H9 (cell line): ENCODE measurements at regions not wholly inside any gene's neighbourhood (a gene's known extent, or its start where the extent isn't known, plus 50 kb on each side); places are given as distances from the start of the nearest gene placed in this dataset.

ENCODE experiments used
- DNase-seq: peaks from one replicate; pipeline ENCODE4 v3.0.0-alpha.2; 2017
- H2AFZ ChIP-seq: one replicate; pipeline ENCODE4 v1.6.1; 2013; ENCODE audit warnings: mild to moderate bottlenecking, low read length, control low read depth, moderate library complexity
- H2AK5ac ChIP-seq: 2 replicates; pipeline ENCODE4 v1.6.1; 2013; ENCODE audit warnings: low read length, control low read depth, mixed read lengths; ENCODE audit not compliant: insufficient read length
- H2BK120ac ChIP-seq: one replicate; pipeline ENCODE4 v1.6.1; 2013; ENCODE audit warnings: low read depth, mild to moderate bottlenecking, low read length, control low read depth, inconsistent platforms; ENCODE audit not compliant: poor library complexity, severe bottlenecking
- H2BK12ac ChIP-seq: 2 replicates; pipeline ENCODE4 v1.6.1; 2013; ENCODE audit warnings: low read length, control low read depth, mixed read lengths, low read depth; ENCODE audit not compliant: insufficient read length
- H2BK15ac ChIP-seq: 2 replicates; pipeline ENCODE4 v1.6.1; 2013; ENCODE audit warnings: low read depth, low read length, control low read depth
- H2BK20ac ChIP-seq: one replicate; pipeline ENCODE4 v1.6.1; 2013; ENCODE audit warnings: low read depth, mild to moderate bottlenecking, low read length, control low read depth, inconsistent platforms; ENCODE audit not compliant: poor library complexity, severe bottlenecking
- H2BK5ac ChIP-seq: 2 replicates; pipeline ENCODE4 v1.6.1; 2013; ENCODE audit warnings: low read length, control low read depth, mixed read lengths; ENCODE audit not compliant: insufficient read length
- H3K14ac ChIP-seq: 2 replicates; pipeline ENCODE4 v1.6.1; 2013; ENCODE audit warnings: low read length, control low read depth; ENCODE audit not compliant: insufficient read depth
- H3K18ac ChIP-seq: 2 replicates; pipeline ENCODE4 v1.6.1; 2013; ENCODE audit warnings: low read depth, mild to moderate bottlenecking, mixed read lengths, low read length, control low read depth; ENCODE audit not compliant: insufficient read length
- H3K23ac ChIP-seq: 2 replicates; pipeline ENCODE4 v1.6.1; 2013; ENCODE audit warnings: low read length, control low read depth, mixed read lengths, low read depth; ENCODE audit not compliant: insufficient read length
- H3K23me2 ChIP-seq: 2 replicates; pipeline ENCODE4 v1.6.1; 2013; ENCODE audit warnings: low read depth, mild to moderate bottlenecking, mixed read lengths, low read length, control low read depth; ENCODE audit not compliant: insufficient read length, poor library complexity, severe bottlenecking
- H3K27ac ChIP-seq: 2 replicates; pipeline ENCODE4 v1.5.1; 2013; ENCODE audit warnings: low read length, control low read depth, mixed read lengths, low read depth; ENCODE audit not compliant: insufficient read length
- H3K27me3 ChIP-seq: 2 replicates; pipeline ENCODE4 v1.6.1; 2013; ENCODE audit warnings: low read length, control low read depth, inconsistent platforms; ENCODE audit not compliant: insufficient read depth
- H3K4ac ChIP-seq: 2 replicates; pipeline ENCODE4 v1.6.1; 2013; ENCODE audit warnings: low read depth, mild to moderate bottlenecking, control low read depth, inconsistent platforms, low read length, moderate library complexity
- H3K4me1 ChIP-seq: 2 replicates; pipeline ENCODE4 v1.6.1; 2013; ENCODE audit warnings: low read length, control low read depth, inconsistent platforms; ENCODE audit not compliant: insufficient read depth
- H3K4me2 ChIP-seq: 2 replicates; pipeline ENCODE4 v1.6.1; 2013; ENCODE audit warnings: low read length, control low read depth, mixed read lengths; ENCODE audit not compliant: insufficient read length, insufficient read depth
- H3K56ac ChIP-seq: 2 replicates; pipeline ENCODE4 v1.6.1; 2013; ENCODE audit warnings: low read depth, mild to moderate bottlenecking, mixed read lengths, low read length, control low read depth; ENCODE audit not compliant: insufficient read length
- H3K79me1 ChIP-seq: 2 replicates; pipeline ENCODE4 v1.6.1; 2013; ENCODE audit warnings: low read depth, mild to moderate bottlenecking, moderate library complexity, low read length, control low read depth, inconsistent platforms; ENCODE audit not compliant: insufficient read depth, poor library complexity, severe bottlenecking
- H3K79me2 ChIP-seq: 2 replicates; pipeline ENCODE4 v1.6.1; 2013; ENCODE audit warnings: low read length, control low read depth, inconsistent platforms; ENCODE audit not compliant: insufficient read depth
- H3K9ac ChIP-seq: 2 replicates; pipeline ENCODE4 v1.6.1; 2013; ENCODE audit warnings: low read length, control low read depth, mixed read lengths; ENCODE audit not compliant: insufficient read length; ENCODE audit errors: extremely low read depth
- H3K9me3 ChIP-seq: one replicate; pipeline ENCODE4 v1.6.1; 2013; ENCODE audit warnings: low read depth, low read length, inconsistent platforms; ENCODE audit not compliant: control insufficient read depth
- H3T11ph ChIP-seq: one replicate; pipeline ENCODE4 v1.6.1; 2013; ENCODE audit warnings: mild to moderate bottlenecking, low read length, control low read depth, inconsistent platforms
- H4K20me1 ChIP-seq: one replicate; pipeline ENCODE4 v1.6.1; 2013; ENCODE audit not compliant: control insufficient read depth, insufficient read length, insufficient read depth
- H4K5ac ChIP-seq: 2 replicates; pipeline ENCODE4 v1.6.1; 2013; ENCODE audit warnings: low read depth, mild to moderate bottlenecking, mixed read lengths, low read length, control low read depth; ENCODE audit not compliant: insufficient read length
- H4K8ac ChIP-seq: replicated peaks from 2 replicates; pipeline ENCODE4 v1.6.1; 2013; ENCODE audit warnings: low read length, control low read depth, mixed read lengths, low read depth; ENCODE audit not compliant: insufficient read length
- H4K91ac ChIP-seq: 2 replicates; pipeline ENCODE4 v1.6.1; 2013; ENCODE audit warnings: low read depth, mild to moderate bottlenecking, moderate library complexity, mixed read lengths, low read length, control low read depth; ENCODE audit not compliant: insufficient read length
- H3K27ac Mint-ChIP-seq, 3 experiments: 2 replicates in 2 of 3; 3 replicates in 1 of 3; pipeline ENCODE4 v1.8.0; 2020 to 2021; ENCODE audit warnings: mixed read lengths in 3 of 3, mild to moderate bottlenecking in 1 of 3, moderate library complexity in 1 of 3
- H3K27me3 Mint-ChIP-seq: 2 replicates; pipeline ENCODE4 v1.8.0; 2021; ENCODE audit warnings: low read depth, mild to moderate bottlenecking, moderate library complexity, mixed read lengths
- H3K36me3 Mint-ChIP-seq, 3 experiments: 2 replicates in 2 of 3; 3 replicates in 1 of 3; pipeline ENCODE4 v1.8.0; 2020 to 2021; ENCODE audit warnings: low read depth in 3 of 3, mixed read lengths in 3 of 3; ENCODE audit not compliant: insufficient read depth in 1 of 3
- H3K4me1 Mint-ChIP-seq, 2 experiments: 2 replicates each; pipeline ENCODE4 v1.8.0; 2020; ENCODE audit warnings: mixed read lengths in 2 of 2
- H3K4me3 Mint-ChIP-seq, 2 experiments: 2 replicates in 1 of 2; 3 replicates in 1 of 2; pipeline ENCODE4 v1.8.0; 2020 to 2021; ENCODE audit warnings: mild to moderate bottlenecking in 2 of 2, mixed read lengths in 2 of 2, moderate library complexity in 1 of 2
- H3K9me3 Mint-ChIP-seq, 2 experiments: 2 replicates in 1 of 2; 3 replicates in 1 of 2; pipeline ENCODE4 v1.8.0; 2020; ENCODE audit warnings: mild to moderate bottlenecking in 2 of 2, mixed read lengths in 2 of 2, moderate library complexity in 1 of 2
- WGBS: extraction: QIAGEN DNeasy Blood & Tissue Kit; methylation state at CpG from one replicate; pipeline ENCODE4 v1.1.7; 2013; ENCODE audit warnings: missing lambda C conversion rate, low lambda C conversion rate, mixed read lengths; ENCODE audit not compliant: insufficient read length; ENCODE audit errors: extremely low coverage; 5-methylcytosine and 5-hydroxymethylcytosine counted together
- TF ChIP-seq, protein P1 (sequence below): fragments of 200-600 bp; sonication (generic); conservative IDR thresholded peaks from 3 replicates; pipeline ENCODE4 v1.8.0; 2021; ENCODE audit warnings: antibody characterized with exemption, mild to moderate bottlenecking

DNA sequence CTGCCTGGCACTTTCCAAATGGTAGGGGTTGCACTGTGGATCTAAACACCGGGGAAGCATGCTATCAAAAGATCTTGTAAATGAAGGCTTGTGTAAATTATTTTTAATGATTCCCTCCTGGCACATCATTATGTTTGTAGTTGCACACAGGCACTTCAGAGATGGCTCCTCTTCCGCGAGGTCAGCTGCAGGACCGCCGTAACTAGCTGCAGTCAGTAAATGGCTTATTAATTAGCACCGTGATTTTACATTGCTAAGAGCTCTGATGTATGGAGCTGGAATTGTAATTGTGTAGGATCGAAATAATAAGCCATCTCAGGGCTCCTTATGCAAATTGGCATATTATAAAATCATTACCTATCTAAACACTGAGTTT, 397.6 kb upstream of the IRX1 start:
- no peak overlapping the region for H3K9ac ChIP-seq
- H3K27me3 ChIP-seq = no peaks in the 10 kb centered on the region; the same call in 1 of the 2 replicates
- no peaks in the 10 kb centered on the region for H3K79me1 ChIP-seq
- peaks cover 9% of the 10 kb centered on the region for H3K23me2 ChIP-seq
- Mint-ChIP-seq H3K9me3 (peaks cover 3% of the 10 kb centered on the region in 2 experiments; a peak in 4 of 5 replicates), H3K4me3 (peak overlapping the region; percentile 68 to 82), H3K27me3 (peaks cover 51% of the 10 kb centered on the region), H3K36me3 (peaks cover 0 to 3% (median 2%) of the 10 kb centered on the region in 3 experiments; a peak in 3 of 7 replicates), H3K27ac (no peak overlapping the region; a peak in 1 of 7 replicates), H3K4me1 (peaks cover 54 to 57% of the 10 kb centered on the region in 2 experiments)
- no peak overlapping the region for H2BK120ac ChIP-seq
- H3K4me2 ChIP-seq = peak overlapping the region; percentile 82
- no peaks in the 10 kb centered on the region for H4K20me1 ChIP-seq
- H4K8ac ChIP-seq = no peak overlapping the region
- no peak overlapping the region for H2BK12ac ChIP-seq
- no peak overlapping the region for H3K4ac ChIP-seq
- TF ChIP-seq, protein P1, sequence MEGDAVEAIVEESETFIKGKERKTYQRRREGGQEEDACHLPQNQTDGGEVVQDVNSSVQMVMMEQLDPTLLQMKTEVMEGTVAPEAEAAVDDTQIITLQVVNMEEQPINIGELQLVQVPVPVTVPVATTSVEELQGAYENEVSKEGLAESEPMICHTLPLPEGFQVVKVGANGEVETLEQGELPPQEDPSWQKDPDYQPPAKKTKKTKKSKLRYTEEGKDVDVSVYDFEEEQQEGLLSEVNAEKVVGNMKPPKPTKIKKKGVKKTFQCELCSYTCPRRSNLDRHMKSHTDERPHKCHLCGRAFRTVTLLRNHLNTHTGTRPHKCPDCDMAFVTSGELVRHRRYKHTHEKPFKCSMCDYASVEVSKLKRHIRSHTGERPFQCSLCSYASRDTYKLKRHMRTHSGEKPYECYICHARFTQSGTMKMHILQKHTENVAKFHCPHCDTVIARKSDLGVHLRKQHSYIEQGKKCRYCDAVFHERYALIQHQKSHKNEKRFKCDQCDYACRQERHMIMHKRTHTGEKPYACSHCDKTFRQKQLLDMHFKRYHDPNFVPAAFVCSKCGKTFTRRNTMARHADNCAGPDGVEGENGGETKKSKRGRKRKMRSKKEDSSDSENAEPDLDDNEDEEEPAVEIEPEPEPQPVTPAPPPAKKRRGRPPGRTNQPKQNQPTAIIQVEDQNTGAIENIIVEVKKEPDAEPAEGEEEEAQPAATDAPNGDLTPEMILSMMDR = no peak
- no peaks in the 10 kb centered on the region for H3K4me1 ChIP-seq
- no peak overlapping the region for H2AFZ ChIP-seq
- no peak overlapping the region for H3K27ac ChIP-seq
- no peaks in the 10 kb centered on the region for H3K79me2 ChIP-seq
- H4K91ac ChIP-seq = no peak overlapping the region
- no peak overlapping the region for H2BK15ac ChIP-seq
- no peak overlapping the region for H3K18ac ChIP-seq
- H3K14ac ChIP-seq = no peak overlapping the region
- no peak overlapping the region for H4K5ac ChIP-seq
- H3K9me3 ChIP-seq = no peaks in the 10 kb centered on the region
- H2AK5ac ChIP-seq = no peak overlapping the region
- no peak overlapping the region for H2BK20ac ChIP-seq
- H3K56ac ChIP-seq = no peak overlapping the region
- no peak for DNase-seq
- no peak overlapping the region for H2BK5ac ChIP-seq
- no peak overlapping the region for H3T11ph ChIP-seq
- no CpG with 5 or more reads among the region's 7 CpGs for WGBS
- no peak overlapping the region for H3K23ac ChIP-seq
